OCI-LY3 (cell line): ENCODE measurements at regions not wholly inside any gene's neighbourhood (a gene's known extent, or its start where the extent isn't known, plus 50 kb on each side); places are given as distances from the start of the nearest gene placed in this dataset.

Experiments used
- H2AFZ ChIP-seq: fragments of 200-600, 300-600 bp; shearing (Covaris generic); 2 replicates; pipeline ENCODE4 v1.6.0; 2014; ENCODE audit warnings: antibody characterized with exemption, low read depth, low read length
- H3K27ac ChIP-seq: fragments of 200-600, 300-600 bp; sonication (generic); 2 replicates; pipeline ENCODE4 v1.5.1; 2014; ENCODE audit warnings: mild to moderate bottlenecking, low read length, moderate library complexity, mixed read lengths
- H3K27me3 ChIP-seq: fragments of 200-600, 300-600 bp; sonication (generic); 2 replicates; pipeline ENCODE4 v1.6.1; 2014; ENCODE audit warnings: low read depth, low read length, mixed read lengths
- H3K36me3 ChIP-seq: fragments of 200-600, 300-600 bp; sonication (generic); replicated peaks from 2 replicates; pipeline ENCODE3; 2014; ENCODE audit warnings: low read depth, low read length, mixed read lengths
- H3K4me1 ChIP-seq: fragments of 300-600, 200-600 bp; sonication (generic); 2 replicates; pipeline ENCODE4 v1.6.1; 2014; ENCODE audit warnings: low read length, mixed read lengths
- H3K4me2 ChIP-seq: fragments of 200-600, 300-600 bp; sonication (generic); 2 replicates; pipeline ENCODE4 v1.6.1; 2014; ENCODE audit warnings: low read length, mixed read lengths
- H3K4me3 ChIP-seq: fragments of 300-600, 200-600 bp; sonication (generic); 2 replicates; pipeline ENCODE4 v1.5.1; 2014; ENCODE audit warnings: antibody characterized with exemption, mild to moderate bottlenecking, low read length, moderate library complexity
- H3K79me2 ChIP-seq: fragments of 300-600, 200-600 bp; shearing (Covaris generic); 2 replicates; pipeline ENCODE4 v1.6.1; 2014; ENCODE audit warnings: mild to moderate bottlenecking, low read length, mixed read lengths
- H3K9ac ChIP-seq: fragments of 300-600, 200-600 bp; shearing (Covaris generic); 2 replicates; pipeline ENCODE4 v1.6.0; 2014; ENCODE audit warnings: mild to moderate bottlenecking, low read length, moderate library complexity
- H3K9me3 ChIP-seq: fragments of 200-600, 300-600 bp; shearing (Covaris generic); 2 replicates; pipeline ENCODE4 v1.6.1; 2014; ENCODE audit warnings: low read length, mixed read lengths; ENCODE audit not compliant: insufficient read depth
- H4K20me1 ChIP-seq: fragments of 200-600, 300-600 bp; sonication (generic); 2 replicates; pipeline ENCODE4 v1.6.1; 2016; ENCODE audit warnings: low read length, mixed read lengths; ENCODE audit not compliant: insufficient read depth
- CTCF ChIP-seq: fragments of 200-600, 300-600 bp; sonication (generic); IDR thresholded peaks from 2 replicates; pipeline ENCODE4 v1.5.1; 2014; ENCODE audit warnings: antibody characterized with exemption, low read length, low read depth
- EZH2phosphoT487 ChIP-seq: fragments of 200-600 bp; shearing (Covaris generic); IDR thresholded peaks from 2 replicates; pipeline ENCODE4 v1.6.1; 2018; ENCODE audit warnings: antibody characterized with exemption, mixed run types, low read depth

GRCh38 chr3:30954426-30954825 lies 60.0 kb upstream of the GADL1 start:
- Histone ChIP-seq H2AFZ (no peak overlapping the region), H3K9me3 (no peaks in the 10 kb centered on the region), H3K27me3 (no peaks in the 10 kb centered on the region), H3K4me3 (no peak overlapping the region), H3K36me3 (no peaks in the 10 kb centered on the region), H3K4me2 (no peak overlapping the region), H3K79me2 (no peaks in the 10 kb centered on the region), H3K9ac (no peak overlapping the region), H3K27ac (no peak overlapping the region), H4K20me1 (no peaks in the 10 kb centered on the region), H3K4me1 (no peaks in the 10 kb centered on the region)
- no peak for TF ChIP-seq EZH2phosphoT487
- TF ChIP-seq CTCF = no peak

DNA sequence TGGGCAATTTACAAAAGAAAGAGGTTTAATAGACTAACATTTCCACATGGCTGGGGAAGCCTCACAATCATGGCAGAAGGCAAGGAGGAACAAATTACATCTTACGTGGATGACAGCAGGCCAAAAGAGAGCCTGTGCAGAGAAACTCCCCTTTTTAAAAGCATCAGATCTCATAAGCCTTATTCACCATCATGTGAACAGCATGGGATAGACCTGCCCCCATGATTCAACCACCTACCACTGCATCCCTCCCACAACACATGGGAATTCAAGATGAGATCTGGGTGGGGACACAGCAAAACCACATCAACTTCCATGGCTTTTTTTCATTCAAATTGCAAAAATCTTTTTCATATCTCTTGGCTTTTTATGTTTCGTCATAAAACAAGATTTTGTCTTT lies 67.6 kb upstream of the GADL1 start:
- no peak overlapping the region for H3K27ac ChIP-seq
- no peaks in the 10 kb centered on the region for H3K79me2 ChIP-seq
- no peak overlapping the region for H3K4me2 ChIP-seq
- no peaks in the 10 kb centered on the region for H3K9me3 ChIP-seq
- no peak for TF ChIP-seq EZH2phosphoT487
- no peak for TF ChIP-seq CTCF
- no peaks in the 10 kb centered on the region for H3K4me1 ChIP-seq
- H2AFZ ChIP-seq = no peak overlapping the region
- H4K20me1 ChIP-seq = no peaks in the 10 kb centered on the region
- no peaks in the 10 kb centered on the region for H3K36me3 ChIP-seq
- no peak overlapping the region for H3K9ac ChIP-seq
- H3K27me3 ChIP-seq = 0 out of 2 replicates have a peak, but pooled peaks cover 17% of the 10 kb centered on the region
- H3K4me3 ChIP-seq = no peak overlapping the region

GRCh38 chr3:30962493-30962892 lies 68.0 kb upstream of the GADL1 start:
- Histone ChIP-seq H3K36me3 (no peaks in the 10 kb centered on the region), H4K20me1 (no peaks in the 10 kb centered on the region), H3K27me3 (0 out of 2 replicates have a peak, but pooled peaks cover 17% of the 10 kb centered on the region), H3K4me3 (no peak overlapping the region), H3K4me1 (no peaks in the 10 kb centered on the region), H2AFZ (no peak overlapping the region), H3K9me3 (no peaks in the 10 kb centered on the region), H3K79me2 (no peaks in the 10 kb centered on the region), H3K9ac (no peak overlapping the region), H3K27ac (no peak overlapping the region), H3K4me2 (no peak overlapping the region)
- no peak for TF ChIP-seq EZH2phosphoT487
- TF ChIP-seq CTCF = no peak

GRCh38 chr3:30963223-30963722 lies 68.8 kb upstream of the GADL1 start:
- Histone ChIP-seq H3K4me1 (no peaks in the 10 kb centered on the region), H3K79me2 (no peaks in the 10 kb centered on the region), H3K27ac (no peak overlapping the region), H3K27me3 (0 out of 2 replicates have a peak, but pooled peaks cover 17% of the 10 kb centered on the region), H3K4me3 (no peak overlapping the region), H3K36me3 (no peaks in the 10 kb centered on the region), H3K4me2 (no peak overlapping the region), H3K9ac (no peak overlapping the region), H4K20me1 (no peaks in the 10 kb centered on the region), H3K9me3 (no peaks in the 10 kb centered on the region), H2AFZ (no peak overlapping the region)
- TF ChIP-seq CTCF = no peak
- TF ChIP-seq EZH2phosphoT487 = no peak
